ENCODE measurements at regions not wholly inside any gene's neighbourhood (a gene's known extent, or its start where the extent isn't known, plus 50 kb on each side); places are given as distances from the start of the nearest gene placed in this dataset.
"Not testable (repeated sequence)": the region's sequence is repeated elsewhere in the genome, so short reads cannot be mapped to it uniquely, and the experiment has no call there.

GRCh38 chr21:18857606-18858005 is 454.0 kb upstream of the TMPRSS15 start:
- WGBS, result 91% methylated on average over 15 of the region's 16 CpGs
- not testable (repeated sequence) for DNase-seq

GRCh38 chr21:18869104-18869503 is 465.5 kb upstream of the TMPRSS15 start:
- H4K8ac ChIP-seq (ENCODE audit: low read length), result no peak overlapping the region
- no peak overlapping the region for H3K4me3 ChIP-seq (ENCODE audit: insufficient read depth in 1 of 2, low read depth in 1 of 2, low read length in 2 of 2)
- H3K9ac ChIP-seq (ENCODE audit: low read length), result no peak overlapping the region
- H2BK15ac ChIP-seq (ENCODE audit: low read depth, poor library complexity, severe bottlenecking), result no peak overlapping the region
- H2AFZ ChIP-seq (ENCODE audit: low read depth, low read length), result no peak overlapping the region
- no peak overlapping the region for H3K14ac ChIP-seq (ENCODE audit: low read length in 2 of 2)
- no peaks in the 10 kb centered on the region for H3K79me1 ChIP-seq (replicated peaks; ENCODE audit: low read length, poor library complexity, severe bottlenecking)
- no peak overlapping the region for H3K18ac ChIP-seq (ENCODE audit: low read depth in 1 of 2, low read length in 2 of 2)
- H3K23ac ChIP-seq (ENCODE audit: low read length in 2 of 2), result no peak overlapping the region
- no peak overlapping the region for H2BK12ac ChIP-seq (ENCODE audit: low read length in 2 of 2)
- no peak overlapping the region for H3K27ac ChIP-seq (ENCODE audit: low read length, poor library complexity, severe bottlenecking)
- H3K9me3 ChIP-seq (ENCODE audit: control insufficient read depth, low read length), result peaks cover 7% of the 10 kb centered on the region
- H3K4me2 ChIP-seq (ENCODE audit: low read length, poor library complexity, severe bottlenecking), result no peak overlapping the region
- H3K4me1 ChIP-seq (ENCODE audit: control insufficient read depth, insufficient read depth, low read depth, low read length), result no peaks in the 10 kb centered on the region
- no peak overlapping the region for H4K91ac ChIP-seq (ENCODE audit: low read length)
- H3K36me3 ChIP-seq (ENCODE audit: control insufficient read depth in 1 of 2, insufficient read depth in 2 of 2, low read depth in 1 of 2, low read length in 2 of 2), result no peaks in the 10 kb centered on the region
- H3K27me3 ChIP-seq (ENCODE audit: control insufficient read depth in 1 of 2, insufficient read depth in 1 of 2, low read length in 2 of 2), result no peaks in the 10 kb centered on the region
- H2AK5ac ChIP-seq (ENCODE audit: low read length, severe bottlenecking), result no peak overlapping the region
- H3K4ac ChIP-seq (ENCODE audit: low read depth in 1 of 2, low read length in 2 of 2), result no peak overlapping the region
- H2BK120ac ChIP-seq (ENCODE audit: low read depth, low read length), result no peak overlapping the region
- no CpG with 5 or more reads among the region's 1 CpG for WGBS
- no peak overlapping the region for H2BK5ac ChIP-seq (ENCODE audit: low read depth, low read length, poor library complexity, severe bottlenecking)
- no peak for DNase-seq

More at GRCh38 chr21:18857606-18858005, 454.0 kb upstream of the TMPRSS15 start:
- not testable (repeated sequence) for H2BK120ac ChIP-seq (ENCODE audit: low read depth, low read length); H3K4me2 ChIP-seq (ENCODE audit: low read length, poor library complexity, severe bottlenecking); H4K91ac ChIP-seq (ENCODE audit: low read length); H3K27ac ChIP-seq (ENCODE audit: low read length, poor library complexity, severe bottlenecking); H2BK12ac ChIP-seq (ENCODE audit: low read length in 2 of 2); H3K4me3 ChIP-seq (ENCODE audit: insufficient read depth in 1 of 2, low read depth in 1 of 2, low read length in 2 of 2); H3K79me1 ChIP-seq (replicated peaks; ENCODE audit: low read length, poor library complexity, severe bottlenecking); H3K4me1 ChIP-seq (ENCODE audit: control insufficient read depth, insufficient read depth, low read depth, low read length); H3K9ac ChIP-seq (ENCODE audit: low read length); H3K14ac ChIP-seq (ENCODE audit: low read length in 2 of 2); H4K8ac ChIP-seq (ENCODE audit: low read length); H2AFZ ChIP-seq (ENCODE audit: low read depth, low read length); H3K27me3 ChIP-seq (ENCODE audit: control insufficient read depth in 1 of 2, insufficient read depth in 1 of 2, low read length in 2 of 2); H3K18ac ChIP-seq (ENCODE audit: low read depth in 1 of 2, low read length in 2 of 2); H3K23ac ChIP-seq (ENCODE audit: low read length in 2 of 2); H2BK15ac ChIP-seq (ENCODE audit: low read depth, poor library complexity, severe bottlenecking); H2BK5ac ChIP-seq (ENCODE audit: low read depth, low read length, poor library complexity, severe bottlenecking); H2AK5ac ChIP-seq (ENCODE audit: low read length, severe bottlenecking); H3K36me3 ChIP-seq (ENCODE audit: control insufficient read depth in 1 of 2, insufficient read depth in 2 of 2, low read depth in 1 of 2, low read length in 2 of 2); H3K4ac ChIP-seq (ENCODE audit: low read depth in 1 of 2, low read length in 2 of 2)
- H3K9me3 ChIP-seq (ENCODE audit: control insufficient read depth, low read length), result peaks cover 19% of the 10 kb centered on the region

- WGBS, result 79% methylated on average over 9 of the region's 9 CpGs
- H3K18ac ChIP-seq (ENCODE audit: low read depth in 1 of 2, low read length in 2 of 2), result no peak overlapping the region
- no peak overlapping the region for H3K27ac ChIP-seq (ENCODE audit: low read length, poor library complexity, severe bottlenecking)
- no peaks in the 10 kb centered on the region for H3K4me1 ChIP-seq (ENCODE audit: control insufficient read depth, insufficient read depth, low read depth, low read length)
- H4K91ac ChIP-seq (ENCODE audit: low read length), result no peak overlapping the region
- no peak overlapping the region for H2AFZ ChIP-seq (ENCODE audit: low read depth, low read length)
- no peak overlapping the region for H3K4me3 ChIP-seq (ENCODE audit: insufficient read depth in 1 of 2, low read depth in 1 of 2, low read length in 2 of 2)
- H3K9me3 ChIP-seq (ENCODE audit: control insufficient read depth, low read length), result peaks cover 20% of the 10 kb centered on the region
- H4K8ac ChIP-seq (ENCODE audit: low read length), result no peak overlapping the region
- H3K4me2 ChIP-seq (ENCODE audit: low read length, poor library complexity, severe bottlenecking), result no peak overlapping the region
- H2BK5ac ChIP-seq (ENCODE audit: low read depth, low read length, poor library complexity, severe bottlenecking), result no peak overlapping the region
- no peak overlapping the region for H3K9ac ChIP-seq (ENCODE audit: low read length)
- no peaks in the 10 kb centered on the region for H3K79me1 ChIP-seq (replicated peaks; ENCODE audit: low read length, poor library complexity, severe bottlenecking)
- H2BK120ac ChIP-seq (ENCODE audit: low read depth, low read length), result no peak overlapping the region
- no peak overlapping the region for H3K14ac ChIP-seq (ENCODE audit: low read length in 2 of 2)
- H3K23ac ChIP-seq (ENCODE audit: low read length in 2 of 2), result no peak overlapping the region
- H3K27me3 ChIP-seq (ENCODE audit: control insufficient read depth in 1 of 2, insufficient read depth in 1 of 2, low read length in 2 of 2), result no peaks in the 10 kb centered on the region
- DNase-seq, result no peak
- H2BK12ac ChIP-seq (ENCODE audit: low read length in 2 of 2), result no peak overlapping the region
- H3K4ac ChIP-seq (ENCODE audit: low read depth in 1 of 2, low read length in 2 of 2), result no peak overlapping the region
- H2AK5ac ChIP-seq (ENCODE audit: low read length, severe bottlenecking), result no peak overlapping the region
- no peak overlapping the region for H2BK15ac ChIP-seq (ENCODE audit: low read depth, poor library complexity, severe bottlenecking)
- H3K36me3 ChIP-seq (ENCODE audit: control insufficient read depth in 1 of 2, insufficient read depth in 2 of 2, low read depth in 1 of 2, low read length in 2 of 2), result no peaks in the 10 kb centered on the region
Observed at GRCh38 chr21:18877917-18878316, 474.3 kb upstream of the TMPRSS15 start.

- WGBS, result 79% methylated on average over 2 of the region's 4 CpGs
- H3K27ac ChIP-seq (ENCODE audit: low read length, poor library complexity, severe bottlenecking), result no peak overlapping the region
Observed at GRCh38 chr21:18887922-18888602, 484.5 kb upstream of the TMPRSS15 start.

More at GRCh38 chr21:18887922-18888602, 484.5 kb upstream of the TMPRSS15 start:
- no peak for DNase-seq
- no peaks in the 10 kb centered on the region for H3K4me1 ChIP-seq (ENCODE audit: control insufficient read depth, insufficient read depth, low read depth, low read length)
- no peak overlapping the region for H3K18ac ChIP-seq (ENCODE audit: low read depth in 1 of 2, low read length in 2 of 2)
- H4K91ac ChIP-seq (ENCODE audit: low read length), result no peak overlapping the region
- no peak overlapping the region for H2AFZ ChIP-seq (ENCODE audit: low read depth, low read length)
- no peaks in the 10 kb centered on the region for H3K9me3 ChIP-seq (ENCODE audit: control insufficient read depth, low read length)
- no peak overlapping the region for H3K9ac ChIP-seq (ENCODE audit: low read length)
- H3K79me1 ChIP-seq (replicated peaks; ENCODE audit: low read length, poor library complexity, severe bottlenecking), result no peaks in the 10 kb centered on the region
- H3K4me2 ChIP-seq (ENCODE audit: low read length, poor library complexity, severe bottlenecking), result no peak overlapping the region
- no peak overlapping the region for H2BK12ac ChIP-seq (ENCODE audit: low read length in 2 of 2)
- H2BK15ac ChIP-seq (ENCODE audit: low read depth, poor library complexity, severe bottlenecking), result no peak overlapping the region
- H3K4me3 ChIP-seq (ENCODE audit: insufficient read depth in 1 of 2, low read depth in 1 of 2, low read length in 2 of 2), result no peak overlapping the region
- no peak overlapping the region for H2AK5ac ChIP-seq (ENCODE audit: low read length, severe bottlenecking)
- no peak overlapping the region for H3K14ac ChIP-seq (ENCODE audit: low read length in 2 of 2)
- no peak overlapping the region for H3K4ac ChIP-seq (ENCODE audit: low read depth in 1 of 2, low read length in 2 of 2)
- H2BK120ac ChIP-seq (ENCODE audit: low read depth, low read length), result no peak overlapping the region
- H3K27me3 ChIP-seq (ENCODE audit: control insufficient read depth in 1 of 2, insufficient read depth in 1 of 2, low read length in 2 of 2), result no peaks in the 10 kb centered on the region
- H3K23ac ChIP-seq (ENCODE audit: low read length in 2 of 2), result no peak overlapping the region
- H3K36me3 ChIP-seq (ENCODE audit: control insufficient read depth in 1 of 2, insufficient read depth in 2 of 2, low read depth in 1 of 2, low read length in 2 of 2), result no peaks in the 10 kb centered on the region
- no peak overlapping the region for H2BK5ac ChIP-seq (ENCODE audit: low read depth, low read length, poor library complexity, severe bottlenecking)
- no peak overlapping the region for H4K8ac ChIP-seq (ENCODE audit: low read length)

Data from mesenchymal stem cell (in vitro differentiated cells and primary cell).